Ovary (tissue), 3 donors: ENCODE measurements at regions not wholly inside any gene's neighbourhood (a gene's known extent, or its start where the extent isn't known, plus 50 kb on each side); places are given as distances from the start of the nearest gene placed in this dataset.

Experiments used
- CTCF ChIP-seq, 3 donors: fragments of 450-650 bp in 2 of 3; fragments of 200-600 bp in 1 of 3; IDR thresholded peaks; one replicate each; pipeline versions ENCODE4 v1.5.1 to v1.8.0; 2016 to 2022; ENCODE audit warnings: antibody characterized with exemption in 3 of 3, mild to moderate bottlenecking in 1 of 3
- POLR2A ChIP-seq: fragments of 450-650 bp; IDR thresholded peaks from one replicate; pipeline ENCODE4 v1.6.1; 2017; ENCODE audit warnings: antibody characterized with exemption, mild to moderate bottlenecking, moderate library complexity
- donor health status: DM: no; HTN: no; CAD: no.

- TF ChIP-seq CTCF (IDR thresholded peaks at IDR 0.05) (no peak), POLR2A (no peak)
Measured at GRCh38 chrX:65241059-65241721, 264.9 kb upstream of the ZC4H2 start.
